ENCODE measurements at regions not wholly inside any gene's neighbourhood (a gene's known extent, or its start where the extent isn't known, plus 50 kb on each side); places are given as distances from the start of the nearest gene placed in this dataset.

GRCh38 chr10:128632694-128633093 is 506.5 kb upstream of the MKI67 start:
- intact Hi-C loops (cut with DNase I; ENCODE audit: low total_unique reads): loop anchor here (10.0 kb wide), 1 partner anchor 1342 kb away; no protein-coding TSS in a partner anchor
- H3K4me3 ChIP-seq (ENCODE audit: low read depth, poor library complexity, severe bottlenecking): no peak overlapping the region
- DNase-seq (ENCODE audit: low spot score in 2 of 2): no peak
- no peak for TF ChIP-seq CTCF (IDR thresholded peaks at IDR 0.05)
- no peak for TF ChIP-seq POLR2A (IDR thresholded peaks at IDR 0.05)
- 90 to 97% methylated on average over 7 of the region's 7 CpGs for WGBS, 2 donors

- 49 to 50% methylated on average over 6 of the region's 6 CpGs for WGBS, 2 donors
- no peak overlapping the region for H3K4me3 ChIP-seq (ENCODE audit: low read depth, poor library complexity, severe bottlenecking)
- TF ChIP-seq POLR2A (IDR thresholded peaks at IDR 0.05): no peak
- no peak for TF ChIP-seq CTCF (IDR thresholded peaks at IDR 0.05)
- DNase-seq (ENCODE audit: low spot score in 2 of 2): no peak
- intact Hi-C loops (cut with DNase I; ENCODE audit: low total_unique reads): loop anchor here (10.0 kb wide), 1 partner anchor 1341 kb away; no protein-coding TSS in a partner anchor
Measured at GRCh38 chr10:128633864-128634540, 507.8 kb upstream of the MKI67 start.

GRCh38 chr10:128642023-128642422 is 515.8 kb upstream of the MKI67 start:
- DNase-seq (ENCODE audit: low spot score in 2 of 2): no peak
- TF ChIP-seq POLR2A (IDR thresholded peaks at IDR 0.05) (no peak), CTCF (IDR thresholded peaks at IDR 0.05) (no peak)
- intact Hi-C loops (cut with DNase I; ENCODE audit: low total_unique reads): no loop called here
- WGBS, 2 donors: 53 to 56% methylated on average over 4 of the region's 4 CpGs
- H3K4me3 ChIP-seq (ENCODE audit: low read depth, poor library complexity, severe bottlenecking): no peak overlapping the region

- WGBS, 2 donors: 72 to 85% methylated on average over 2 of the region's 2 CpGs
- TF ChIP-seq CTCF (IDR thresholded peaks at IDR 0.05): no peak
- TF ChIP-seq POLR2A (IDR thresholded peaks at IDR 0.05): no peak
- intact Hi-C loops (cut with DNase I; ENCODE audit: low total_unique reads): no loop called here
- no peak overlapping the region for H3K4me3 ChIP-seq (ENCODE audit: low read depth, poor library complexity, severe bottlenecking)
- DNase-seq (ENCODE audit: low spot score in 2 of 2): no peak
Measured at GRCh38 chr10:128642502-128642901, 516.3 kb upstream of the MKI67 start.

- 69 to 79% methylated on average over 1 of the region's 1 CpG for WGBS, 2 donors
- TF ChIP-seq POLR2A (IDR thresholded peaks at IDR 0.05): no peak
- TF ChIP-seq CTCF (IDR thresholded peaks at IDR 0.05): no peak
- intact Hi-C loops (cut with DNase I; ENCODE audit: low total_unique reads): no loop called here
- H3K4me3 ChIP-seq (ENCODE audit: low read depth, poor library complexity, severe bottlenecking): no peak overlapping the region
- no peak for DNase-seq (ENCODE audit: low spot score in 2 of 2)
Measured at GRCh38 chr10:128643658-128644057, 517.4 kb upstream of the MKI67 start.

- no peak for DNase-seq (ENCODE audit: low spot score in 2 of 2)
- no peak for TF ChIP-seq CTCF (IDR thresholded peaks at IDR 0.05)
- TF ChIP-seq POLR2A (IDR thresholded peaks at IDR 0.05): no peak
- intact Hi-C loops (cut with DNase I; ENCODE audit: low total_unique reads): no loop called here
- WGBS, 2 donors: 81 to 83% methylated on average over 2 of the region's 2 CpGs
- H3K4me3 ChIP-seq (ENCODE audit: low read depth, poor library complexity, severe bottlenecking): no peak overlapping the region
Measured at GRCh38 chr10:128645486-128645885, 519.3 kb upstream of the MKI67 start.

All from lower leg skin (tissue), 4 donors.